ENCODE measurements at regions not wholly inside any gene's neighbourhood (a gene's known extent, or its start where the extent isn't known, plus 50 kb on each side); places are given as distances from the start of the nearest gene placed in this dataset.

GRCh38 chr3:162269636-162270458, 773.2 kb downstream of the OTOL1 start:
- intact Hi-C loops (cut with DNase I, micrococcal nuclease), result no loop called here
- no peaks in the 10 kb centered on the region for H3K27me3 Mint-ChIP-seq

GRCh38 chr3:162274070-162274469, 777.5 kb downstream of the OTOL1 start:
- CTCF ChIA-PET, result no interaction called here

More at GRCh38 chr3:162269636-162270458, 773.2 kb downstream of the OTOL1 start:
- no peak for DNase-seq
- Mint-ChIP-seq H3K36me3 (ENCODE audit: low read depth) (no peaks in the 10 kb centered on the region), H3K9me3 (peaks cover 5% of the 10 kb centered on the region), H3K4me1 (ENCODE audit: low read depth) (no peaks in the 10 kb centered on the region), H3K27ac (no peak overlapping the region), H3K4me3 (no peak overlapping the region)
- Histone ChIP-seq H3K27ac (ENCODE audit: low read depth in 1 of 2, low read length in 2 of 2) (no peak overlapping the region), H3K4me3 (ENCODE audit: low read length) (no peak overlapping the region), H3K4me1 (ENCODE audit: insufficient read depth, low read length) (no peaks in the 10 kb centered on the region), H3K9me3 (ENCODE audit: control insufficient read depth in 1 of 2, insufficient read depth in 1 of 2, low read length in 2 of 2) (no peaks in the 10 kb centered on the region), H3K36me3 (ENCODE audit: insufficient read depth, low read length) (no peaks in the 10 kb centered on the region), H3K27me3 (ENCODE audit: control insufficient read depth in 1 of 2, insufficient read depth in 2 of 2, low read length in 2 of 2) (no peaks in the 10 kb centered on the region)
- no peak for TF ChIP-seq CTCF (IDR thresholded peaks at IDR 0.05)
- ChIA-PET CTCF (no interaction called here), POLR2A (no interaction called here)
- no peak for ATAC-seq (ENCODE audit: poor library complexity)

GRCh38 chr3:162278834-162279233, 782.2 kb downstream of the OTOL1 start:
- ChIA-PET CTCF (no interaction called here), POLR2A (no interaction called here)
- no peak overlapping the region for H3K4me3 Mint-ChIP-seq

More at GRCh38 chr3:162274070-162274469, 777.5 kb downstream of the OTOL1 start:
- H3K4me1 ChIP-seq (ENCODE audit: insufficient read depth, low read length), result no peaks in the 10 kb centered on the region
- Mint-ChIP-seq H3K36me3 (ENCODE audit: low read depth) (no peaks in the 10 kb centered on the region), H3K27ac (no peak overlapping the region), H3K27me3 (no peaks in the 10 kb centered on the region), H3K4me3 (no peak overlapping the region), H3K4me1 (ENCODE audit: low read depth) (no peaks in the 10 kb centered on the region), H3K9me3 (peaks cover 8% of the 10 kb centered on the region)
- no peaks in the 10 kb centered on the region for H3K27me3 ChIP-seq (ENCODE audit: control insufficient read depth in 1 of 2, insufficient read depth in 2 of 2, low read length in 2 of 2)
- DNase-seq (no peak), ATAC-seq (ENCODE audit: poor library complexity) (no peak)
- H3K36me3 ChIP-seq (ENCODE audit: insufficient read depth, low read length), result no peaks in the 10 kb centered on the region
- no peak for TF ChIP-seq CTCF (IDR thresholded peaks at IDR 0.05)
- intact Hi-C loops (cut with DNase I, micrococcal nuclease), result no loop called here
- peaks cover 0 to 4% of the 10 kb centered on the region in 2 experiments for H3K9me3 ChIP-seq (ENCODE audit: control insufficient read depth in 1 of 2, insufficient read depth in 1 of 2, low read length in 2 of 2)
- POLR2A ChIA-PET, result interaction anchor here (0.8 kb wide), 1 partner anchor 451 kb away, joined by 3 read pairs; no protein-coding TSS in a partner anchor
- H3K4me3 ChIP-seq (ENCODE audit: low read length), result no peak overlapping the region
- H3K27ac ChIP-seq (ENCODE audit: low read depth in 1 of 2, low read length in 2 of 2), result no peak overlapping the region

More at GRCh38 chr3:162278834-162279233, 782.2 kb downstream of the OTOL1 start:
- intact Hi-C loops (cut with DNase I, micrococcal nuclease), result no loop called here
- Histone ChIP-seq H3K9me3 (ENCODE audit: control insufficient read depth in 1 of 2, insufficient read depth in 1 of 2, low read length in 2 of 2) (peaks cover 0 to 4% of the 10 kb centered on the region in 2 experiments), H3K4me1 (ENCODE audit: insufficient read depth, low read length) (no peaks in the 10 kb centered on the region), H3K27me3 (ENCODE audit: control insufficient read depth in 1 of 2, insufficient read depth in 2 of 2, low read length in 2 of 2) (no peaks in the 10 kb centered on the region), H3K4me3 (ENCODE audit: low read length) (no peak overlapping the region), H3K36me3 (ENCODE audit: insufficient read depth, low read length) (no peaks in the 10 kb centered on the region), H3K27ac (ENCODE audit: low read depth in 1 of 2, low read length in 2 of 2) (no peak overlapping the region)
- Mint-ChIP-seq H3K4me1 (ENCODE audit: low read depth) (no peaks in the 10 kb centered on the region), H3K27me3 (no peaks in the 10 kb centered on the region), H3K36me3 (ENCODE audit: low read depth) (no peaks in the 10 kb centered on the region), H3K9me3 (peaks cover 13% of the 10 kb centered on the region), H3K27ac (no peak overlapping the region)
- DNase-seq, result no peak
- ATAC-seq (ENCODE audit: poor library complexity), result no peak
- no peak for TF ChIP-seq CTCF (IDR thresholded peaks at IDR 0.05)

Data from CD4-positive, alpha-beta T cell (primary cell).